ENCODE measurements at regions not wholly inside any gene's neighbourhood (a gene's known extent, or its start where the extent isn't known, plus 50 kb on each side); places are given as distances from the start of the nearest gene placed in this dataset.

GRCh38 chr22:25483931-25484330 lies 80.5 kb upstream of the GRK3 start:
- no peak for DNase-seq (ENCODE audit: low spot score)
- TF ChIP-seq CTCF (IDR thresholded peaks at IDR 0.05; ENCODE audit: borderline replicate concordance, control extremely low read depth, extremely low read depth, insufficient read depth, missing control alignments) = no peak
- in situ Hi-C loops (cut with MboI; ENCODE audit: low sequenced_read_pairs, unreplicated experiment) = loop anchor here (10.0 to 25.0 kb wide), 2 partner anchors 221 to 853 kb away; no protein-coding TSS in a partner anchor

GRCh38 chr22:25484521-25485315 lies 79.8 kb upstream of the GRK3 start:
- in situ Hi-C loops (cut with MboI; ENCODE audit: low sequenced_read_pairs, unreplicated experiment) = loop anchor here (10.0 to 25.0 kb wide), 2 partner anchors 220 to 853 kb away; no protein-coding TSS in a partner anchor
- no peak for TF ChIP-seq CTCF (IDR thresholded peaks at IDR 0.05; ENCODE audit: borderline replicate concordance, control extremely low read depth, extremely low read depth, insufficient read depth, missing control alignments)
- no peak for DNase-seq (ENCODE audit: low spot score)

- no peak for TF ChIP-seq CTCF (IDR thresholded peaks at IDR 0.05; ENCODE audit: borderline replicate concordance, control extremely low read depth, extremely low read depth, insufficient read depth, missing control alignments)
- in situ Hi-C loops (cut with MboI; ENCODE audit: low sequenced_read_pairs, unreplicated experiment) = loop anchor here (10.0 to 25.0 kb wide), 2 partner anchors 219 to 851 kb away; no protein-coding TSS in a partner anchor
- no peak for DNase-seq (ENCODE audit: low spot score)
These were observed 78.6 kb upstream of the GRK3 start for GRCh38 chr22:25485626-25486545.

- in situ Hi-C loops (cut with MboI; ENCODE audit: low sequenced_read_pairs, unreplicated experiment) = loop anchor here (10.0 to 25.0 kb wide), 2 partner anchors 217 to 850 kb away; no protein-coding TSS in a partner anchor
- TF ChIP-seq CTCF (IDR thresholded peaks at IDR 0.05; ENCODE audit: borderline replicate concordance, control extremely low read depth, extremely low read depth, insufficient read depth, missing control alignments) = no peak
- DNase-seq (ENCODE audit: low spot score) = no peak
These were observed 77.0 kb upstream of the GRK3 start for GRCh38 chr22:25487508-25487907.

- in situ Hi-C loops (cut with MboI; ENCODE audit: low sequenced_read_pairs, unreplicated experiment) = loop anchor here (10.0 to 25.0 kb wide), 2 partner anchors 216 to 849 kb away; no protein-coding TSS in a partner anchor
- TF ChIP-seq CTCF (IDR thresholded peaks at IDR 0.05; ENCODE audit: borderline replicate concordance, control extremely low read depth, extremely low read depth, insufficient read depth, missing control alignments) = no peak
- DNase-seq (ENCODE audit: low spot score) = no peak
These were observed 76.0 kb upstream of the GRK3 start for GRCh38 chr22:25488244-25489020.
